HCT116 (cell line): ENCODE measurements at regions not wholly inside any gene's neighbourhood (a gene's known extent, or its start where the extent isn't known, plus 50 kb on each side); places are given as distances from the start of the nearest gene placed in this dataset.

Source experiments
- CEBPB ChIP-seq: IDR thresholded peaks from 2 replicates; pipeline ENCODE4 v1.6.1; 2012; ENCODE audit warnings: low read depth
- ELF1 ChIP-seq: IDR thresholded peaks from 2 replicates; pipeline ENCODE4 v1.6.1; 2012; ENCODE audit warnings: low read depth, borderline replicate concordance
- EZH2 ChIP-seq: fragments of 200-600 bp; sonication (generic); IDR thresholded peaks from 2 replicates; pipeline ENCODE4 v1.6.1; 2017; ENCODE audit warnings: antibody characterized with exemption, mixed run types
- EZH2phosphoT487 ChIP-seq: fragments of 200-600 bp; IDR thresholded peaks from 2 replicates; pipeline ENCODE4 v1.6.1; 2018; ENCODE audit warnings: antibody characterized with exemption, borderline replicate concordance
- FOSL1 ChIP-seq: IDR thresholded peaks from 2 replicates; pipeline ENCODE4 v1.6.1; 2012; ENCODE audit warnings: low read depth
- MAX ChIP-seq: IDR thresholded peaks from 2 replicates; pipeline ENCODE4 v1.6.1; 2012
- POLR2A ChIP-seq: IDR thresholded peaks from 2 replicates; pipeline ENCODE4 v1.7.0; 2011; ENCODE audit warnings: borderline replicate concordance; ENCODE audit not compliant: insufficient read depth, insufficient read length; ENCODE audit errors: extremely low read depth
- POLR2AphosphoS5 ChIP-seq: IDR thresholded peaks from 2 replicates; pipeline ENCODE4 v1.6.1; 2011; ENCODE audit warnings: mild to moderate bottlenecking, low read depth, low read length, moderate library complexity
- REST ChIP-seq: IDR thresholded peaks from 2 replicates; pipeline ENCODE4 v1.6.1; 2012; ENCODE audit warnings: low read depth
- SRF ChIP-seq: IDR thresholded peaks from 2 replicates; pipeline ENCODE4 v1.6.1; 2012; ENCODE audit warnings: low read depth
- TCF7L2 ChIP-seq: IDR thresholded peaks from 2 replicates; pipeline ENCODE4 v1.7.0; 2011; ENCODE audit warnings: borderline replicate concordance, inconsistent platforms; ENCODE audit not compliant: insufficient read depth, insufficient read length; ENCODE audit errors: extremely low read depth
- YY1 ChIP-seq: IDR thresholded peaks from 2 replicates; pipeline ENCODE4 v1.6.1; 2011; ENCODE audit warnings: low read length, low read depth, moderate library complexity, mild to moderate bottlenecking; ENCODE audit not compliant: insufficient replicate concordance; ENCODE audit errors: extremely low read depth
- ZFX ChIP-seq: fragments of 450-650 bp; IDR thresholded peaks from 2 replicates; pipeline ENCODE4 v1.6.1; 2017

- TF ChIP-seq REST (no peak), POLR2A (no peak), FOSL1 (no peak), EZH2phosphoT487 (no peak), TCF7L2 (no peak), ELF1 (no peak), MAX (no peak), SRF (no peak), ZFX (no peak), YY1 (no peak), EZH2 (no peak), POLR2AphosphoS5 (no peak), CEBPB (no peak)
Observed at GRCh38 chr4:149956678-149957077, 121.6 kb upstream of the DCLK2 start (continued).
